Astrocyte of the hippocampus (primary cell): ENCODE measurements at regions not wholly inside any gene's neighbourhood (a gene's known extent, or its start where the extent isn't known, plus 50 kb on each side); places are given as distances from the start of the nearest gene placed in this dataset.
"Not testable (repeated sequence)": the region's sequence is repeated elsewhere in the genome, so short reads cannot be mapped to it uniquely, and the experiment has no call there.

ENCODE experiments used
- DNase-seq: peaks from one replicate; pipeline ENCODE4 v3.0.0; 2011; ENCODE audit warnings: low read depth, low spot score

DNA sequence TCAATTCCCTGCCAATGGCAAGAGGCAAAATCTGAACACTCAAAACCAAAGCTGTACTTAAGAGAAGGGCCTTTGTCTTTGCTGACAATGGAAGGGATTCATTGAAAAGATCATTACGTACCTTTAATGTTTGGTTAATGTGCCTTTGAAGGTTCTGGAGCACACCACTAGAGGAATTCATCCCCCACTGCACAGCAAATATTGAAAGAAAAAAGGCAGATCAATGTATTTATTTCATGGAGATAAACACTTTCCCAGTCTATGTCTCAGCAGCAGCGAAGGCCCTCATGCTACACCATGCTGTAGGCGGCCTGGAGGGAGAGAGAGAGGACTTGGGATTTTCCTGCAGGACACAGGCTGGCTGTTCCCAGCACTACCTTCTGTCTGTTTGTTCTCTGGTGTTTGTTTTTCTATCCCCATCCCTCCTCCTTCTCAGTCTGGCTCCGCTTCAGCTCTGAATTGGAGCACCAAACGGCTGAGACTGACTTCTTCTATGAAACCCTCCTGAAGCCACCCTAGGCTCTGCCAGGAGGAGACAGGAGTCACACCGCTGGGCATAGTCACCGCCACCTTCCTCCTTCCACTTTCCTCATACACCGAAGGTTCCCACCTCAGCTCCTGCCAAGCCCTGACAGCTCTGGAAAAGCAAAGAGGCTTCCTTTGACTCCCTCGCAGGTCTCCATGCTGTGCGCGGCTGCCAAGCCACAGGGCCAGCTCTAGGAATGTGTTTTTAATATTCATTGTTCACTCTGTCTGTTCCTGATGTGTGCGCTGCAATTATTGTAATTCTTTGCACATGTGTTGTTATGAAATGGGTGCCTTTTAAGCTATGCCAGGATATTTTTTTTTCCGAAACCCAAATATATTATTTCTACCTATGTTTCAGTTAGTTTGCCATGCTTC, 301.5 kb downstream of the FZD1 start:
- DNase-seq, result peak; percentile 80

DNA sequence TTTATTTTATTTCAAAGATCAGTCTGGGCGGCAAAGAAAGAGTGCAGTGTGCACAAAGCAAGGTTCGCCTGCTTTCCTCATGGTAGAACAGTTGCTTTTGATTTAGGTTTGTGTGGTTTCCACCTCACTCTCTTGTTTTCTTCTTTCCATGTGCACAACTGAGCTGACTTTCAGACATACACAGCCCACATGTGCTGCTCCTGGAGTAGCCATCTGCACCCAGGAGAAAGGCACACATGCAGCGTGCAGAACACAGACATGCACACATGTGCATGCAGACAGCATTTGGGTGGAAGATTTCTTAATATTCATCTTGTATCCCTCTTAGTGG, 302.1 kb downstream of the FZD1 start:
- peak; percentile 51 for DNase-seq

DNA sequence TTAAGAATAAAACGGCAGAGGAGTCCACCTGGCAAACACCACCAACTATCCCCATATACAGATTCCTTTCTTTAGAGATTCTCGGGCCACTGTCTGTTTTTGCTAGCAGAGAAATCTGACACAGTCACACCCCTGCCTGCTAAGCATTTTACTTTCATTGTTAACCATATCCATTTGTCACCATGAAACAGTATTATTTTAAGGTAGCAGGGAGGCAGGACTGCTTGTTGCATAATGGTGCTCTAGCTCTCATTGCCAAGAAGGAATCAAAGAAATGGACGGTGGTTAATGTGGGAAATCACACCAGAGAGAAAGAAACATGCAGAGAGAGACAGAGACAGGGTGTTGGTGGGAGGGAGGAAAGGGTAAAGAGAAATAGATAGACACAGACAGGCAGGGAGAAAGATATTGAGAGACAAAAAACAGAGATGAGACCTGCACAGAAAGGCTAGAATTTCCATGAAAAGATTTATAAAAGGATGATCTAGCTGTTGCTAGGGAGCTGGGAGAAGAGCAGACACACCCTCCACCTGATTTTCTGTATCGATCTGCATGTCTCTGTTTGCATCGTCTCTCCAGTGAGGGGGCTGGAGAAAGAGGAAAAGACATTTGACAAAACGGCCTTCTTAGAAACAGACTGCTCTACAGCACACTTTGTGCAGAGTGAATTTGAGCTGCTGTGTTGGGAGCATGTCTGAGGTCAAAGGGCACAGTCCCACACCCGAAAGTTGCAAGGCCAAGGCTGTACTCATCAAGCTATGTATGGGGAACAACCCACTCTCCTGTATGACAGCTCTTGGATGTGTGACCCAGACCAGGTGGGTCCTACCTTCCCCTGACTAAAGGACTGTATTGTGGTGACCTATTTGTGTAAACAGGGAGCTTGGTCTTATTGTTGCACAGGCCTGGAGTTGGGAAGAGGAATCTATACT, 303.1 kb downstream of the FZD1 start:
- peak; percentile 33 for DNase-seq

DNA sequence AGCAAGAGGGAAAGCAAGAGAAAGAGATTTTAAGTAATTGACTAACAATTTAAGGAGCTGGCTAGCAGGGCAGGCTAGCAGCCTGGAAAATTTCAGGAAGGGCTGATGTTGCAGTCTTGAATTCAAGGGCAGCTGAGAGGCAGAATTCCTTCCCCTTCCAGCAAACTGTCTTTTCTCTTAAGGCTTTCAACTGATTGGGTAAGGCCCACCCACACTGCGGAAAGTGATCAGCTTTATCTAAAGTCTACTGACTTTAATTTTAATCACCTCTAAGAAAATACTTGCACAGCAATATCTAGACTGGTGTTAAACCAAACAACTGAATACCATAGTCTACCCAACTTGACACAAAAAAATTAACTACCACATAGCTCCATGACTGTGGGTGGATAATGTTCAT, 303.9 kb downstream of the FZD1 start:
- no peak for DNase-seq

DNA sequence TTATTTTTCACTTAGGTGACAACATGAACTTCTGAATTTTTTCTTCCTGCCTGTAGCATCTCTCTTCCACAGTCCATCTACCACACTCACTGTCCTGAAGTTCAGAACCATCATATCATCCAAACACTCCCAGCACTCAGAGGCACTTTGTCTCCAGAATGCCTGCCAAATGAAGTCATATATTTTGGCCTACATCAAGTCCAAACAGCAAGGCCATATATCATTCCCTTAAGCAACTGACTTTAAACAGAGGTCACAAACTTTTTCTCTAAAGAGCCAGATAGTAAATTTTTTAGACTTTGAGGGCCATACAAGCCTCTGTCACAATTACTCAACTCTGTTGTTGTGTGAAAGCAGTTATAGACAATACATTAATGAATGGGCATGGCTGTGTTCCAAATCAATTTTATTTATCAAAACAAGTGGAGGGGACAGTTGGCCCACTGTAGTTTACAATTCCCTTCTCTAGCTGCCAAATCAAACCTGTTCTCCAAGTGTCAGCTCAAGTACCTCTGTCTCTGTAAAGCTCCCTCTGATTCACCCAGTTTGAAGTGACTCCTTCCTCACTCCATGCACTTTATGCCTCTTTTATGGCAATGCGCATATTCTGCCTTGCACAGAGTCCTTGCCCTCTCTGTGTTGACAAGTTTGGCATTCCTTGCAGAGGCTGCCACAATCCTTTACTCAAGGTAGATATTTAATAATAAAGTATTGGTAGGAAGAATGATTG, 305.7 kb downstream of the FZD1 start:
- no peak for DNase-seq

DNA sequence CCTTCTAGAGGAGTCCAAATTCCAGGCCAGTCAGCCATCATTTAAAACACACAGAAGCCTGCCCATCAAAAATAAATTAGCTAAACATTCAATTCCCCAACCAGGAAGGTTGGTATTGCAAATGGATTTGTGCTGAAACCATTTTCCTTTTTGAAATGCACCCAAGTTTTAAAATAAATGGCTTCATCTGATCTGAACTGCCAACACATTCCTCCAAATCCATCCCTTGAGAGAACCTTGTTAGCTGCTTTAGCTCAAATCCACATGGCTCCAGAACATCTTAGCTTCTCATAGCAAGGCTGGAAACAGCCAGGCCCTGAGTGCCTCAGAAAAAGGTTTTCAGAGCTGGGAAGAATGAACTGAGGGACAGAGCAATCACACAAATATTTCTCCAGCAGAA, 306.3 kb downstream of the FZD1 start:
- DNase-seq, result no peak

DNA sequence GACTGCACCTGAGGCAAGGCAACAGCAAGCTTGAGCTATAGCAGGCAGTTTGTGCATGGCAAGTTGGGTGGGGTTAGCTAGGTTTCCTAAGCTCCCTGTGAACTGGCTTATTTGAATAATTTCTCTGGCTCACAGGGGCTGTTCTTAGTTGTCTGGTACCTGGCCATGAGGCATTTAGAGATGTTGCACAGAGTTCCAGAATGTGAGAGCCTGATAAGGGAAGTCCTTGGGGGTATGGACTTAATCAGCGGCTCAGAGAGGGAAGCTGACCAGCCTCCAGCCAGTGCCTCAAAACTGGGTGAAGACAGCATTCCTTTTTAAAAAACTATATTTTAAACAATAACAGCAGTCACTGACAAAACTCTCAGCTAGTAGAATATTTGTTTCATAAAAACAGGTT, 307.4 kb downstream of the FZD1 start:
- DNase-seq, result no peak

DNA sequence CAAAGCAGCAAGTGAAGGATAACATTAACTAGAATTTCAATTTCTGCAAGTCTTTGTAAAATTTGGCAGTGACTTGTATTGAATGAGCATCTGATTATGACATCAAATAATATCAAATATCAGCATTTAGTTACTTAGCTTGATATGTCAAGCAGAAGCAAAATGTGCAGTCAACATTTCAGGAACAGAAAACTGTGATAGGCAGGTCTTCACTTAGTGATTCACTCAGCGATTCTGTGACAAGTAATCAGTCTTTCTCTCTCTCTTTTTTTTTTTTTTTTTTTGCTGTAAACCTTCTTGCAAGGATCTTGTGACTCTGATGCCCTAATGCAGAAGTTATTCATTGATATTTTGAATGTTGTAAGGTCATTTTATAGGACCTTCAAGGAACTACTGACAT, 307.1 kb downstream of the MTERF1 start:
- DNase-seq, result no peak

DNA sequence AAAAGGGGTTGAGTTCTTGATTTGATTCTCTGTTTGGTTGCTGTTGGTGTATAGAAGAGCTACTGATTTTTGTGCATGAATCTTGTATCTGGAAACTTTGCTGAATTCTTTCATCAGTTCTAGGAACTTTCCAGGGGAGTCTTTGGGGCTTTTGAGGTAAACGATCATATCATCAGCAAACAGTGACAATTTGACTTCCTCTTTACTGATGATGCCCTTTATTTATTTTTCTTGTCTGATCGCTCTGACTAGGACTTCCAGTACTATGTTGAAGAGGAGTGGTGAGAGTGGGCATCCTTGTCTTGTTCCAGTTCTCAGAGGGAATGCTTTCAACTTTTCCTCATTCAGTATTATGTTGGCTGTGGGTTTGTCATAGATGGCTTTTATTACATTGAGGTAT, 304.0 kb downstream of the MTERF1 start:
- not testable (repeated sequence) for DNase-seq

DNA sequence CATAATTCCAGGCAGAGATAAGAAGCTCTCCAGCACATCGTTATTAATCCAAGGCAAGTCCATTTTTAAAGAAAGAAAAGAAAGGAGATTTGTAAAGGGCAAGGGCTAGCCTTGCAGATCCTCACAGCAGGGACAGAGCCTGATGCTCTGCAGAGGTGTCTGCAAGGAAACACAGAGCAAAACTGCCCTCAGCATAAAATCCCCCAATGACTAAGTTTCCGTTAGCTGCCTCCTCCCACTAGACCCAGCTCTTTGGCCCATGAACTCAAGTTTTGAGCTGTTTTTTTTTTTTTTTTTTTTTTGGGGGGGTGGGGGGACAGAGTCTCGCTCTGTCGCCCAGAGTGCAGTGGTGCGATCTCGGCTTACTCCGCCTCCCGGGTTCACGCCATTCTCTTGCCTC, 300.7 kb downstream of the MTERF1 start:
- DNase-seq, result no peak

DNA sequence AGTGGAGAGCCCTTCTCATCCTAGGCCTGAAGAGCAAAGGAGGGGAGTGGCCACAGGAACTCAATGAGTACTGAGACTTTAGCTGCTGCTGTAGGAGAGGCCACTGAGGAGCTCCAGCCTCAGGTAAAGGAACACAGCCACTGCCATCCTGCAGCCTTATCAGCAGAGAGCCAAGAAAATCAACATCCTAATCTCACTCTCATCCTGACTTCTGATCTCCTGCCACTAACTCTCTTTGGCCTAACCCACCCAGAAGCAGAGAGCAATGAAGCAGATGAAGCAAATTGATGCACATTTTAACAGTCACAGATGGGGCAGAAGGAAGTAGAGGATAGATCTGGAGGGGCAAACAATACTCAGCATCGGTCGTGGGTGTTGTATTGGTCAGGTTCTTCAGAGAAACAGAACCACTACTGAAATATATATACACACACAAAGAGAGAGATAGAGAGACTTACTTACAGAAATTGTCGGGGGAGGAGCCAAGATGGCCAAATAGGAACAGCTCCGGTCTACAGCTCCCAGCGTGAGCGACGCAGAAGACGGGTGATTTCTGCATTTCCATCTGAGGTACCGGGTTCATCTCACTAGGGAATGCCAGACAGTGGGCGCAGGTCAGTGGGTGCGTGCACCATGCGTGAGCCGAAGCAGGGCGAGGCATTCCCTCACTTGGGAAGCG, 297.6 kb downstream of the MTERF1 start:
- no peak for DNase-seq

DNA sequence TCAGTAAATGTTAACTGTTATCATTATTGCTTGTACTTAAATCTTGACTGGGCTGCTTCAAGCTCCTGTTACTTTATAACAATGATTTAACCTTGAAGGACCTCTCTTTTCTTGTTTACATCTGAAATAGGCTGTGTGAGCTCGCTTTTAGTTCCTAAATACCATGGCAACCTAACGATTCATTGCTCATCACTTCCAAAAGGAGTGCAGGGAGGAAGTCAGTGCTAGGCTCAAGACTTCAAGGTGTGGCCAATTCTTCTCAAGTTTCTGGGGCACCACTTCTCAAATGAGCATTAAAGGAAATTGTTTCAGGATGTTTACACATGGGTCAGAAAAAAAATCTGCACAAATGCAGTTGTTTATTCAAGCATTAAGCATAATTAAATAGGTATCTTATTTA, 284.2 kb downstream of the MTERF1 start:
- DNase-seq, result no peak

DNA sequence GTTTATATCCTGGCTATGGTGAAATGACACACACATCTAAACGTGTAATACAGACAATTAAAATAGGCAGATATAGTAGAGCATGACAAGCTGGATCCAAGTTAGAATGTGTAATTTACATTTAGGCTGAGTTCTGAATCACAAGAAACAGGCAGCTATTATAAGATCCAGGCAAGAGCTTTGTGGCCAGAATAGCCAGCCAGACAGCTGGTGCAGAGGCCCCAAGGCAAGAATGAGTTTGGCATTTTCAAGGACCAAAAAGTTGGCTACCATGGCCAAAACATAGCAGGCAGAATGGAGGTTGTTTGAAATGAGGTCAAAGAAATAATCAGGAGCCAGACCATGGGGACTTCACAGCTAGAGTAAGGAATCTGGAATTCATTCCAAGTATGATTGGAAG, 281.7 kb downstream of the MTERF1 start:
- DNase-seq, result peak; percentile 24

DNA sequence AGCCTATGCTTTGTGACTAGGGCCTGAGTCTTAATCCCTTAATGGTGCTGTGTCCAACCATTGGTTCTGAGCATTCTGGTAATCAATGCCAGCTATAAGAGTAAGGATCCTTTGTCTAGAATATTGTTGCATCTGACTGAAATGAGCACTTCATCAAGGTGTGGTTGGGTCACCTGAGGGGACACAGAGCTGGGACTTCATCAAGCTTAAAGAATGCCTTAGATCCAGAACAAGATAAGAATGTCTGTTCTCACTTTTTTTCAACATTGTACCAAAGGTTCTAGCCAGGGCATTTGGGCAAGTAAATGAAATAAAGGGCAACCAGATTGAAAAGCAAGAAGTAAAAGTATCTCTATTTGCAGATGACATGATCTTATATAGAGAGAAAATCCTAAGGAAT, 280.4 kb downstream of the MTERF1 start:
- DNase-seq, result no peak

DNA sequence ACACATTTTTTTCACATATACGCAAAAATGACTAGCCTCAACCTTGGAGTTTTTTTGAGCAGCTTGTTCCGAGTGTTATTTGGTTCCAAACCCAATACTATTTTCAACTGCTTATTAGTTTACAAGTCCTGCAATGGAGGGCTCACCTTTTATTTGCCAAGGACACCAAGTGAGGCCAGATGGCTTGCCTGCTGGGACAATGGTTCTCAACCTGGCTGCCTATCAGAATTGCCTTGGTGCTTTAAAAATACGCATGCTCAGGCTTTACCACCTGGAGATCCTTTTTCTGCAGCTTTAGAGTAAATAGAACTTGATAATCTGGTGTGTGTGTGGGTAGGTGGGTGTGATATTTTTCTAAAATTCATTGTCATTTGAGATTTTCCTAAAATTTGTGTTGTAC, 276.8 kb downstream of the MTERF1 start:
- DNase-seq, result no peak

DNA sequence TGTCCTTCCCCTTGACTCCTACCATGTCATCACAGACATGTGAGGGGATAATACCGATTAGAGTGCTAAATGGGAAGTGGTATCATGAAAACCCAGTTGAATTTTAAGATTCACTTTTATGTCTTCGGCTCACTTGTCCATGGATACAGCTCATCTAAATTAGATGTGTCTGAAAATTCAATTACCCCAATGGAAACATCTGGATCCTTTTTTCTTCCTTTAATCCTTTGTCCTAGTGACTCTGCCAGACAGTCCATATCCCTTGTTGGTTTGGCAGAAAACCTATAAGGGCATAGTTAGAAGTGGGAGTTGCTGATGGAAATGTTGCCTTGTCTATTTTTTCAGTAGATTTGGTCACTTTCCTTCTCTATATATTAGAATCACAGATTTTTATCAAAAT, 271.9 kb downstream of the MTERF1 start:
- DNase-seq, result no peak

DNA sequence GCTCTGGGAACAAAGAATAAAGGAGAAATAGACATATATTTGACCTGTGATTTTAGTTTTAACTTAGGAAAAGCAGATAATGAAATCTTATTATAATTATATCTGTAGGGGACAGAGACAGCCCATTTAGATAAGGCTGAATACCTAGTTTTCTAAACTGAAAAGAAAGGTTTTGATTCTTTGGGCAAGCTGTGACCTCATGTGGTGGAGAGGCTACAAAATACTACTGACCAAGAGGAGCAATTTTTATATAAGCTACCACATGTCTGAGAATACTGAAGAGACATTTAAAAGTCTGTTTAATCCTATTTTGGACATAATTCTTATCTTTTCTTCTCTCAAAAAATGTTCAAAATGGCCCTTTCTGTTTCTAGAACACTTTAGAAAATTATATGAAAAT, 271.0 kb downstream of the MTERF1 start:
- no peak for DNase-seq

DNA sequence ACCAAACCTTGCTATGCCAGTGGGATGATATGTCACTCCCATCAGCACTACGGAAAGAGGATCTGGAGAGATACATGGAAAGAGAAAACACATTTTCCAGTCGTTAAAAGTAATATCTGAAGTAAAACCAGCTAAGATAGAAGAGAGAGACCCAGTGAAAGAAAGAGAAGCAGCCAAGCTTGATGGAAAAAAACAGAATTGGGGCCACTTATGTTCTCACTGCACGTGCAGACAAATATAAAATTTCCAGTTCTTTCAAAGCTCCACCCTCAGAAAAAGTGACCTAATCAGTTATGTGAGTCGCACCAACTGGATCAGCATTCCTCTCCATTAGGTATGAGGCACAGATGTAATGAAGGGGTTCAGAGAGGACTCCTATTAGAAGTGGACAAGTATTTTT, 266.1 kb downstream of the MTERF1 start:
- DNase-seq, result no peak

DNA sequence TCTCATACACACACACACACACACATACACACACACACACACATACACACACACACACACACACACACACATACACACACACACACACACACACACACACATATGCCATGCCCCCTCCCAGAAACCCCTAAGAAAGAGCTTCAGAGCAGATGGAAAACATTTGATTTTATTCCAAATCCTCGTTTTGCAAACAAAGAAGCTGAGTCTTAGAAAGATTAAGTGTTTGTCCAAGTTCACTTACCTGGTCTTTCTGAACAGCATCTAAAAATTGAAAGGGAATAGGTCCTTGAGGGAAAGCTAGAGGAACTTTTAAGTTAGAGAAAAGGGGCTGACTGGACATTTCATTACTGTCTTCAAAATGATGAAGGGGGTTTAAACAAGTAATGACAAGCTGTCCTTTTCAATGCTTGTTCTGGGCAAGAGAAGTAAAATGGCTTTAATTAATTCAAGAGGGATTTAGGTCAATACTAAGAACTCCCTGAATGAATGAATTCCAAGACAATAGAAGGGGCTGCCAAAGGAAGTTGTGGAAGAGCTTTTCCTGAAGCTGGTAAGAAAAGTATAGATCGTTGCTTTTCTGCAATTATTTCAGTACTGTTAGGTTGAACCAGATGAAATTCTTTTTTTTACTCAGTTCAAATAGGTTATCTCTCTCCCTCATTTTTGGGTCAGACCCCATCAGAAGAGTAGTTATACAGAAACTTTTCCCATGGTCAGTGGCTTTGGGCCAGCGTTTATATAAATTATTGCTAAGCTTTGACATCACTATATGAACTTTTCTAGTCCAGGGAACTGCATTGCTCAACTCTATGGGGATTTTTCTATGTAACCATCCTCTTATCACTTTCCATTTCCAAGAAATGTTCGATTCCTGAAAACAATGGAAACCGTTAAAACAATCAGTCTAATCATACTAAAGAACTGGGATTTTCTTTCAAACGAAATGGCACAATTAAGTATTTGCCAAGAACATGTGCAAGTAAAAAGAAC, 261.4 kb downstream of the MTERF1 start:
- DNase-seq, result peak; percentile 14

DNA sequence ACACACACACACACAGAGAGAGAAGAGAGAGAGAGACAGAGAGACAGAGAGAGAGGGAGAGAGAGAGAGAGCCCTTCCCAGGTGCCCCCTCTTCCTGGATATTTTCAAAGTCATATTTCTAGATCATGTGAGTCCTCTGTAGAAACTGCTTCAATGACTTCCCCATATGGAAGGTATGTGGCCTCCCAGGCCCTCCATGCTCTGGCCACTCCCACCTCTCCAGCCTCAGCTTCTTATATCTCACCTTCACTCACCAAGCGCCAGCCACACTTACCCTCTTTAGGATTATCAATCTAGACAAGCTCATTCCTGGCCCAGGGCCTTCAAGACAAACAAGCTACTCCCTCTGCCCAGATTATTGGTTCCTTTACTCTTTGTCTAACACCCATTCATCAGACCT, 259.7 kb downstream of the MTERF1 start:
- no peak for DNase-seq
